Fibroblast of villous mesenchyme (primary cell): ENCODE measurements at regions not wholly inside any gene's neighbourhood (a gene's known extent, or its start where the extent isn't known, plus 50 kb on each side); places are given as distances from the start of the nearest gene placed in this dataset.

ENCODE experiments used
- DNase-seq: peaks from one replicate; pipeline ENCODE4 v3.0.0-alpha.2; 2010; ENCODE audit warnings: low read depth
- H3K4me3 ChIP-seq: 2 replicates; pipeline ENCODE4 v1.5.1; 2011; ENCODE audit warnings: low read depth, mild to moderate bottlenecking, low read length
- TF ChIP-seq, protein P1 (sequence below): IDR thresholded peaks from 2 replicates; pipeline ENCODE4 v1.5.1; 2012; ENCODE audit warnings: low read depth, mild to moderate bottlenecking, low read length; ENCODE audit not compliant: insufficient read depth

DNA sequence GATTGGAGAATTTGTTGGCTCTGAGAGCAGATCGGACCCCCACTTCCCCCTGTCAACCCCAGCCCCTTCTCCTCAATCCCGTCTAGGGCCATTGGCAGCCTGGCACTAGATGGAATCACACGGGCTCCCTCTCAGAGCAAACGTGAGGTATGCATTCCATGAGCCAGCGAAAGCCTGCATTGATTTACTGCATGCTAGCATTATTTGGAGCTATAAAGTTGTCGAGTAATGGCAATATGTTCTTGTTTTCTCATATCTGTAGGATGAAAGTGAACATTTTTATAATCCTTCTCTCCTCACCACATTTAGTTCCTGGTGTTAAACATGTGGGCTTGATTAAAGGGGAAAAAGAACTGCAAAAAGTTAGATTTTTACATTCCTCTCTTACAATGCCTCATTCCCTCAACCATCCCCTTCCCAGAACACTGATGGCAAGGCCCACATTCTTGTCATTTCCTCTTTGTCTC lies 159.2 kb downstream of the SPRY1 start:
- H3K4me3 ChIP-seq, result no peak overlapping the region
- TF ChIP-seq, protein P1, sequence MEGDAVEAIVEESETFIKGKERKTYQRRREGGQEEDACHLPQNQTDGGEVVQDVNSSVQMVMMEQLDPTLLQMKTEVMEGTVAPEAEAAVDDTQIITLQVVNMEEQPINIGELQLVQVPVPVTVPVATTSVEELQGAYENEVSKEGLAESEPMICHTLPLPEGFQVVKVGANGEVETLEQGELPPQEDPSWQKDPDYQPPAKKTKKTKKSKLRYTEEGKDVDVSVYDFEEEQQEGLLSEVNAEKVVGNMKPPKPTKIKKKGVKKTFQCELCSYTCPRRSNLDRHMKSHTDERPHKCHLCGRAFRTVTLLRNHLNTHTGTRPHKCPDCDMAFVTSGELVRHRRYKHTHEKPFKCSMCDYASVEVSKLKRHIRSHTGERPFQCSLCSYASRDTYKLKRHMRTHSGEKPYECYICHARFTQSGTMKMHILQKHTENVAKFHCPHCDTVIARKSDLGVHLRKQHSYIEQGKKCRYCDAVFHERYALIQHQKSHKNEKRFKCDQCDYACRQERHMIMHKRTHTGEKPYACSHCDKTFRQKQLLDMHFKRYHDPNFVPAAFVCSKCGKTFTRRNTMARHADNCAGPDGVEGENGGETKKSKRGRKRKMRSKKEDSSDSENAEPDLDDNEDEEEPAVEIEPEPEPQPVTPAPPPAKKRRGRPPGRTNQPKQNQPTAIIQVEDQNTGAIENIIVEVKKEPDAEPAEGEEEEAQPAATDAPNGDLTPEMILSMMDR, result no peak
- DNase-seq, result peak; percentile 67

DNA sequence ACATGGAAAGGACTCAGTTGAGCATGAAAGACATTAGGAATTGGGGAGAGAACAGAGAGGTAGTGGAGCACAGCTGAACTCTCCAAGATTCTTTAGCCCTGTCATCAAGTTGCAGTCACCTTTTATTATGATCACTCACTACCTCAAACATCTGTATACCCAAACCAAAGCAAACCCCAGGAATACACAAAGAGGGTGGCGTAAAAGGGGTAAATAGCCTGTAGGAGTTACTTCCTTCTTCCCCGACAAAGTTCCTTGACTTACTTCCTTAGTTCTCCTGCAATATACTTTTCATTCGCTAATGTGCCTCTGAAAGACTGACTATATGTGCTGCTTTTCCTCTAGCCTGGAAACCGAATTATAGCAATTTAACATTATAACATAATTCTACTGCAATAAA lies 159.9 kb downstream of the SPRY1 start:
- TF ChIP-seq, protein P1, result no peak
- H3K4me3 ChIP-seq, result no peak overlapping the region
- no peak for DNase-seq

DNA sequence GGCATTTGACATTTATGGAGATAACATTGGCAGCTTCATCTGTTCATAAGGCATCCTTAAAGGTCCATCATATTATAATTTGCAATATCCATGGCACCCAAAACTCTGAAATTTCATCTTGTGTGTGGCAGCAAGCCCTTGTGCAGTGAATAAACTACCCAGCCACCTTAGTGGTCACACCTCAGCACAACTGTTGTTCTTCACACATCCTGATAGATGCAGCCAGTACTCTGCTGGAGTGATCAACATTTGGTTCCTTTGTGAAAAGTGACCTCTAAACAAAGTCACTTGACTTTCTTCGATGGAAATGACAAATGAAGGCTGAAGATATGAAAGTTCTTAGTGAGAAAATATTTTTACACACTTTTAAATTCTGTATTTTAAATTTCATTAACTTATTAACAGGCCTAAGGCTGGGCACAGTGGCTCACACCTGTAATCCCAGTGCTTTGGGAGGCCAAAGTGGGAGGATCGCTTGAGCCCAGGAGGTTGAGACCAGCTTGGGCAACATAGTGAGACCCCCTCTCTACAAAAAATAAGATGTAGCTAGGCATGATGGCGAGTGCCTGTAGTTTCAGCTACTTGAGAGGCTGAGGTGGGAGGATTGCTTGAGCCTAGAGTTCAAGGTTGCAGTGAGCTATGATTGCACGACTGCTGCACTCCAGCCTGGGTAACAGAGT lies 161.4 kb downstream of the SPRY1 start:
- no peak overlapping the region for H3K4me3 ChIP-seq
- DNase-seq, result no peak
- TF ChIP-seq, protein P1, result no peak

DNA sequence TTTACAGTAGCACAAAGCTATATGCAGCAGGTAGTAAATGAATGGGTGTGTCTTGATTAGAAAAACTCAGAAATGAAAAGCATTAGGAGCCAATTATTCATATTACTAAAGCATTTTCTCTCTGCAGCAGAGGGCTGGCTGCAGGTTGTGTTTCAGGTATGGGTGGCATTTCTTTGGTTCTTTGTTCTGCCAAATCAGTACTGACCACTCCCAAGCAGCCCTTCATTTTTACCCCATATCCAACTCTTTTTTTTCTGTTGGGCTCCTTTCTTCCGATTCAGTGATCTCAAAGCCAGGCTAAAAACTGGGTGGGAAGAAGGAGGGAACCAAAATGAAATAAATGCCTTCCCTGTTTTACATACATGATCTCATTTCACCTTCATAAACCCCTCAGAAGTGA lies 162.3 kb downstream of the SPRY1 start:
- no peak for DNase-seq
- TF ChIP-seq, protein P1, result no peak
- no peak overlapping the region for H3K4me3 ChIP-seq

DNA sequence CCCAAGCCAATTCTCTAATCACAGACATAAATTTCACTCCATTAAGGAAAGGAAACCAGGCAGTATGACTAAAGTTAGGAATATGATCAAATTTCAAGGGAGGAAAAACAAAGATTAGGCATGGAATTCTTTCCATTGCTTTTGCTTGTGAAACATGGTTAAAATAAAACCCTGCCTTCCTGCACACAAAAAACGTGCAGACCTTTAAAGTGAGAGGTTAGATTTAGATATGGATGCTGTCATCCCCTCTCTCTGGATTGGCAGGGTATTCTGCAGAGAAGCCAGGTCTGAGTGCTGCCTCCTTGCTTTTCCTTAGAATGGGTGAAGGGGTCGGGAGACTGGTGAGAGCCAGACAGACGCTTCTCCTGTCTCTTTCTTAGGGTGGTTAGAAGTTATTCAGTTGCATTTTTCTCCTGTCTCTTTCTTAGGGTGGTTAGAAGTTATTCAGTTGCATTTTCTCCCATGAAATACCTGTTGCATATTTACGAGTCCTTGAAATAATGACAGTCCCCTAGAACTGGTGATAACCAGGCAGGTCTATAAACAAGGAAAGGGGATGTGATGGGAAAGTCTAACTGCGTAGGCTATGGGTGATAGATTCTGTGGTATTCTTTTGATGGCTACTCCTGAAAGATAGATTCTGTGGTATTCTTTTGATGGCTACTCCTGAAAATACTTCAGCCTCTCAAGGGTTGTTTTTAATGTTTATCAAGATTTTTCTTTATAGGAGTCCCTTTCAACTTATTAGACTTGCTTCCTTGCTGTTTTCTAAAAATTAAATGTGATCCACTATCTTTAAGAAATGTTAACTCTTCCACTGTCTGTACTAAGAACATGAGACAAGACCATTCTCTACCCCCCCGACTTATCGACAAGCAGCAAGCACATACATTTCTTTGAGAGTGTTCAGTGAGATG lies 163.6 kb downstream of the SPRY1 start:
- DNase-seq, result peak; percentile 67
- TF ChIP-seq, protein P1, result no peak
- H3K4me3 ChIP-seq, result no peak overlapping the region

DNA sequence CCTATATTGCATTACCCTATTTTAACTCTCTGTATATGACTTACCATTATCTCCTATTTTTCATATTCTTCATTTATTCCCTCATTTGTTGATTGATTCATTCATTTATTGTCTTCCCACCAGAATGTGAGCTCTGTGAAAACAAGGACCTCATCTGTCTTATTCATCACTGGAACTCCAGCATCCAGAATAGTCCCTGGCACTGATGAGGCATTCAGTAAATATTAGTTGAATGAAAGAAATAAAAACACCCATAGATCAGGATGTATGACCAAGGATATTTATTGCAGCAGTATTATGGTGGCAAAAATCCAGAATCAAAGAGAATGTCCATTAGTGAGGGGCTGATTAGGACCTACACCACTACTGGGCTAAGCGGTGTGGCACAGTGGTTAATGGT lies 164.9 kb downstream of the SPRY1 start:
- no peak for DNase-seq
- no peak overlapping the region for H3K4me3 ChIP-seq
- TF ChIP-seq, protein P1, result no peak
